CD4-positive, alpha-beta memory T cell (primary cell): ENCODE measurements at regions not wholly inside any gene's neighbourhood (a gene's known extent, or its start where the extent isn't known, plus 50 kb on each side); places are given as distances from the start of the nearest gene placed in this dataset.
"Not testable (repeated sequence)": the region's sequence is repeated elsewhere in the genome, so short reads cannot be mapped to it uniquely, and the experiment has no call there.

Experiments
- CTCF ChIA-PET: fragments of 350-600 bp; sonication (Branson Sonifier 250); formaldehyde crosslinking; loops from one replicate; lab custom pipeline; 2021; ENCODE audit warnings: inconsistent platforms; ENCODE audit not compliant: partially characterized antibody; lab: Charles Lee
- POLR2A ChIA-PET: fragments of 350-600 bp; sonication (Branson Sonifier 250); formaldehyde crosslinking; loops from one replicate; lab custom pipeline; 2021; ENCODE audit not compliant: partially characterized antibody; lab: Charles Lee
- DNase-seq, 5 donors: peaks; one replicate each; pipeline versions ENCODE4 v3.0.0 to v3.0.0-alpha.2; 2020 to 2022; ENCODE audit warnings: mixed read lengths in 1 of 5
- H3K27ac ChIP-seq: one replicate; pipeline ENCODE4 v1.7.0; 2013; ENCODE audit warnings: low read depth, low read length
- H3K27me3 ChIP-seq: 2 replicates; pipeline ENCODE4 v1.7.0; 2013; ENCODE audit warnings: mild to moderate bottlenecking, low read length, moderate library complexity; ENCODE audit not compliant: insufficient read depth
- H3K36me3 ChIP-seq: 2 replicates; pipeline ENCODE4 v1.7.0; 2013; ENCODE audit warnings: mild to moderate bottlenecking, low read length, moderate library complexity; ENCODE audit not compliant: insufficient read depth
- H3K4me1 ChIP-seq: 2 replicates; pipeline ENCODE4 v1.7.0; 2013; ENCODE audit warnings: mild to moderate bottlenecking, low read length, moderate library complexity; ENCODE audit not compliant: insufficient read depth
- H3K4me3 ChIP-seq, 2 donors: one replicate each; pipeline ENCODE4 v1.7.0; 2013; ENCODE audit warnings: low read length in 2 of 2, mild to moderate bottlenecking in 1 of 2
- H3K9me3 ChIP-seq, 2 donors: one replicate each; pipeline ENCODE4 v1.7.0; 2013; ENCODE audit warnings: low read length in 2 of 2, control low read depth in 1 of 2; ENCODE audit not compliant: control insufficient read depth in 1 of 2
- H3K27ac Mint-ChIP-seq, 7 donors: one replicate each; pipeline ENCODE4 v1.8.0; 2020 to 2021; ENCODE audit warnings: mixed read lengths in 7 of 7, mild to moderate bottlenecking in 6 of 7, inconsistent platforms in 3 of 7, moderate library complexity in 3 of 7
- H3K27me3 Mint-ChIP-seq, 2 donors: one replicate each; pipeline ENCODE4 v1.8.0; 2020 to 2021; ENCODE audit warnings: mixed read lengths in 2 of 2
- H3K36me3 Mint-ChIP-seq, 2 donors: one replicate each; pipeline ENCODE4 v1.8.0; 2020 to 2021; ENCODE audit warnings: mixed read lengths in 2 of 2, inconsistent platforms in 1 of 2, mild to moderate bottlenecking in 1 of 2
- H3K4me1 Mint-ChIP-seq, 4 donors: one replicate each; pipeline ENCODE4 v1.8.0; 2020 to 2021; ENCODE audit warnings: mixed read lengths in 4 of 4, mild to moderate bottlenecking in 1 of 4
- H3K4me3 Mint-ChIP-seq, 8 donors: one replicate each; pipeline ENCODE4 v1.8.0; 2020 to 2021; ENCODE audit warnings: mixed read lengths in 8 of 8, mild to moderate bottlenecking in 7 of 8, moderate library complexity in 6 of 8, inconsistent platforms in 3 of 8
- H3K9me3 Mint-ChIP-seq, 8 donors: one replicate each; pipeline ENCODE4 v1.8.0; 2020 to 2021; ENCODE audit warnings: mixed read lengths in 8 of 8, mild to moderate bottlenecking in 5 of 8, inconsistent platforms in 3 of 8, moderate library complexity in 1 of 8
- intact Hi-C: fragments of 100-400 bp; cut with micrococcal nuclease; formaldehyde crosslinking; loops from one replicate; pipeline ENCODE4 v1.15.1; 2023

DNA sequence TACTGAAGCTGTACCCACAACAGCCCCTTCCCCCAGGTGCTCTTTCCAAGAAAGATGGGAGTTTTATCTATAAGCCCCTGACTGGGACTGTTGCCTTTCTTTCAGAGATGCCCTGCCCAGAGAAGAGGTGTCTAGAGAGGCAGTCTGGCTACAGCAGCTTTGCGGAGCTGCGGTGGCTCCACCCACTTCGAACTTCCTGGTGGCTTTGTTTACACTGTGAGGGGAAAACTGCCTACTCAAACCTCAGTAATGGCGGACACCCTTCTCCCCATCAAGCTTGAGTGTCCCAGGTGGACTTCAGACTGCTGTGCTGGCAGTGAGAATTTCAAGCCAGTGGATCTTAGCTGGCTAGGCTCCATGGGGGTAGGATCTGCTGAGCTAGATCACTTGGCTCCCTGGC, 120.2 kb upstream of the MYT1L start:
- H3K27ac Mint-ChIP-seq, H3K27ac ChIP-seq, H3K4me3 Mint-ChIP-seq, POLR2A ChIA-PET, H3K4me3 ChIP-seq, DNase-seq, H3K27me3 ChIP-seq, intact Hi-C loops, H3K9me3 Mint-ChIP-seq, CTCF ChIA-PET, H3K36me3 Mint-ChIP-seq, H3K36me3 ChIP-seq, H3K4me1 ChIP-seq, H3K27me3 Mint-ChIP-seq, H3K4me1 Mint-ChIP-seq, H3K9me3 ChIP-seq: not testable (repeated sequence)

DNA sequence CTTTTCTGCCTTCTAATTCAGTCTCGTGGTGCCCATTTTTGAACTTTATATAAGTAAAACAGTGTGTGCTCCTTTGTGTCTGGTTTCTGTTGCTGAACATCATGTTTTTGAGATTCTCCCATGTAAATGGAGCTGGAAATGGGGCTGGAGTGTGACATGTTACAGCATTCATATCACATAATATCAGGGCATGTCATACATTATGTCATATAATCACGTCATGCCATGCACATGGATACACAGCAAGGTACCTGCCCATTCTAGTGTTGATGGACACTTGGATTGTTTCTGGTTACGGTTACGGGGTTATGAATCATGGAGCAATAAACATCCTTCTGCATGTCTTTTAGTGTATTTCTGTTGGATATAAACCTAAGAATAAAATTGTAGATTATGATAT, 117.1 kb upstream of the MYT1L start:
- no peak overlapping the region for H3K4me3 ChIP-seq
- Mint-ChIP-seq H3K27ac (no peak overlapping the region), H3K36me3 (no peaks in the 10 kb centered on the region), H3K4me1 (no peaks in the 10 kb centered on the region), H3K27me3 (no peaks in the 10 kb centered on the region), H3K9me3 (peaks cover 0 to 7% (median under 1%) of the 10 kb centered on the region in 8 donors), H3K4me3 (no peak overlapping the region)
- no peak for DNase-seq
- CTCF ChIA-PET, result no interaction called here
- POLR2A ChIA-PET, result no interaction called here
- no peaks in the 10 kb centered on the region for H3K36me3 ChIP-seq
- intact Hi-C loops, result no loop called here
- H3K27ac ChIP-seq, result no peak overlapping the region
- H3K4me1 ChIP-seq, result no peaks in the 10 kb centered on the region
- H3K9me3 ChIP-seq, result no peaks in the 10 kb centered on the region
- H3K27me3 ChIP-seq, result no peaks in the 10 kb centered on the region

DNA sequence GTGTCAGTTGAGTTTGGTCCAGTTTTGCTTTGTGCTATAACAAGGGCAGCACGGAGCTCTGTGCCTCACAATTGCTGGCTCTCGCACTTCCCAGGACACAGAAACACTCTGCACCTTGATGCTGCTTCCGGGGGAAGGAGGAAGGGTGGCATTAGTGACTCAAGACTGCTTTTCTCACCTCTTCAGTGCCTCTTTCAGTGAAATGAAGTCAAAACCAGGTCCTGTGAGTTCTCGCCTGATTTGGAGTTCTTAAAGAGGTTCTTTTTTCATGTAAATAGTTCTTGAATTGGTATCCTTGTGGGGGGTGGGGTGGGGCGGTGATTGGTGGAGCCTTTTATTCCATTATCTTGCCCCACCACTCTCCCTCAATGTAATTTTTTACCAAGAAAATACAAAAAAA, 91.5 kb upstream of the MYT1L start:
- CTCF ChIA-PET, result no interaction called here
- Histone ChIP-seq H3K4me3 (no peak overlapping the region), H3K4me1 (no peaks in the 10 kb centered on the region), H3K36me3 (no peaks in the 10 kb centered on the region), H3K27me3 (no peaks in the 10 kb centered on the region), H3K27ac (no peak overlapping the region), H3K9me3 (peaks cover 0 to 4% of the 10 kb centered on the region in 2 donors)
- Mint-ChIP-seq H3K9me3 (peaks cover 0 to 6% (median 2%) of the 10 kb centered on the region in 8 donors), H3K36me3 (no peaks in the 10 kb centered on the region), H3K4me1 (no peaks in the 10 kb centered on the region), H3K4me3 (no peak overlapping the region), H3K27ac (no peak overlapping the region), H3K27me3 (peaks cover 2 to 4% of the 10 kb centered on the region in 2 donors)
- DNase-seq, result no peak
- intact Hi-C loops, result no loop called here
- POLR2A ChIA-PET, result no interaction called here

DNA sequence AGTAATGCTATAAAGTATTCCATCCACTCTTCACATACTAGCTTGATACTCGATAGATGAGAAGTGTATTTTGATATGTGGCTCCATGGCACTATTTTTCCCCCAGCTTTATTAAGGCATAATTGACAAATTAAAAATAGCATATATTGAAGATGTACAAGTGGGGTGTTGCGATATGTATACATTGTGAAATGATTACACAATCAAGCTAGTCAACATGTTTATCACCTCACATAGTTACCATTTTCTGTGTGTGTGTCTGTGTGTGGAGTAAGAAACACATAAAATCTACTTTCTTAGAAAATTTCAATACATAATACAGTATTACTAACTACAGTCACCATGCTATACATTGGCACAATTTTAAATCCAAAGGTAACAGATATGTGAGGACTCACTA, 82.5 kb upstream of the MYT1L start:
- Histone ChIP-seq H3K36me3 (no peaks in the 10 kb centered on the region), H3K4me1 (no peaks in the 10 kb centered on the region), H3K4me3 (no peak overlapping the region), H3K9me3 (peaks cover 0 to 4% of the 10 kb centered on the region in 2 donors), H3K27ac (no peak overlapping the region), H3K27me3 (no peaks in the 10 kb centered on the region)
- ChIA-PET CTCF (no interaction called here), POLR2A (no interaction called here)
- H3K36me3 Mint-ChIP-seq, result no peaks in the 10 kb centered on the region
- intact Hi-C loops, result no loop called here
- no peaks in the 10 kb centered on the region for H3K4me1 Mint-ChIP-seq
- no peak for DNase-seq
- no peaks in the 10 kb centered on the region for H3K27me3 Mint-ChIP-seq
- no peak overlapping the region for H3K27ac Mint-ChIP-seq
- peaks cover 0 to 2% (median 0%) of the 10 kb centered on the region in 8 donors for H3K9me3 Mint-ChIP-seq
- no peak overlapping the region for H3K4me3 Mint-ChIP-seq

DNA sequence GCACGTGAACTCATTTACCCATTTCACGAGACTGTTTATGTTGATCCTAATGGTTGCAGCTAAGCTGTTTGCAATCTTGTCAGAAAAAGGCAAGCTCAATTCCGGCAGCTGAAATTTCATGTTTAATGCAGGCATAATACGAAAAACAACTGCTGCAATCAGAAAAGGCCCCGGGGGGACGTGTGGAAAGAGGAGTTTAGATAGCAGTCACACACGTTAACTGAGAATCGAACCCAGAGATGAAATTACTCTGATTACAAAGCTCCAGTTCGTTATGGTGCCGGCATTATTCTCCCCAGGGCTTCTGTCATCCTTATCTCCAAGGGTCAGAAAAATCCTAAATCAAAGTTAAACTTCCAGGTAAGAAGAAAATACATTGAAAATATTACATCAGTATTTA, 79.9 kb upstream of the MYT1L start:
- intact Hi-C loops, result no loop called here

DNA sequence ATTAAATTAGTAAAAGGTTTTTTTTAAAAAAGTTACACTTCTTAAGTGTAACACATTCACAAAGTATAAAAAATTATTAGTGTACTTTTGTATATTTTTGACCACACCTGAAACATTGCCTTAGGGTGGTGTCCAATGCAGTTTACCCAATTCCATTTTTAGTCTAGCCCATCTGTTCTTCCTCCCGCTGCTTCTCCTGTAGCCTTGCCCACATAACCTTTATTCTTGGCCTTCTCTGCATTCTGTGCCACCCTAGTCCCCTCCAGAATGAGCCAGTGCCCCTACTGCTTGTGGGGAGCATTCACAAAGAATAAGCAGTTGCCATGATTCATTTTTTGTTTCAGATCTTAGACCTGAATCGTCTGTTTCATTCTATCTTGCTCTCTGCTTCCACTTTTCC, 78.4 kb upstream of the MYT1L start:
- Mint-ChIP-seq H3K4me3 (no peak overlapping the region), H3K4me1 (no peaks in the 10 kb centered on the region), H3K27me3 (no peaks in the 10 kb centered on the region), H3K9me3 (peaks cover 0 to 17% (median 6%) of the 10 kb centered on the region in 8 donors), H3K36me3 (no peaks in the 10 kb centered on the region), H3K27ac (no peak overlapping the region)
- Histone ChIP-seq H3K9me3 (no peaks in the 10 kb centered on the region), H3K27ac (no peak overlapping the region), H3K36me3 (no peaks in the 10 kb centered on the region), H3K4me1 (no peaks in the 10 kb centered on the region), H3K27me3 (no peaks in the 10 kb centered on the region), H3K4me3 (no peak overlapping the region)
- DNase-seq, result no peak
- ChIA-PET CTCF (no interaction called here), POLR2A (no interaction called here)
- intact Hi-C loops, result no loop called here

More for the DNA sequence above, 79.9 kb upstream of the MYT1L start:
- no peak overlapping the region for H3K27ac Mint-ChIP-seq
- H3K27me3 Mint-ChIP-seq, result no peaks in the 10 kb centered on the region
- no peak overlapping the region for H3K4me3 Mint-ChIP-seq
- no peaks in the 10 kb centered on the region for H3K36me3 Mint-ChIP-seq
- H3K27me3 ChIP-seq, result no peaks in the 10 kb centered on the region
- H3K36me3 ChIP-seq, result no peaks in the 10 kb centered on the region
- H3K4me3 ChIP-seq, result no peak overlapping the region
- POLR2A ChIA-PET, result no interaction called here
- no peak overlapping the region for H3K27ac ChIP-seq
- no peaks in the 10 kb centered on the region for H3K4me1 ChIP-seq
- CTCF ChIA-PET, result no interaction called here
- peaks cover 0 to 9% (median 3%) of the 10 kb centered on the region in 8 donors for H3K9me3 Mint-ChIP-seq
- no peaks in the 10 kb centered on the region for H3K4me1 Mint-ChIP-seq
- H3K9me3 ChIP-seq, result no peaks in the 10 kb centered on the region
- DNase-seq, result no peak

DNA sequence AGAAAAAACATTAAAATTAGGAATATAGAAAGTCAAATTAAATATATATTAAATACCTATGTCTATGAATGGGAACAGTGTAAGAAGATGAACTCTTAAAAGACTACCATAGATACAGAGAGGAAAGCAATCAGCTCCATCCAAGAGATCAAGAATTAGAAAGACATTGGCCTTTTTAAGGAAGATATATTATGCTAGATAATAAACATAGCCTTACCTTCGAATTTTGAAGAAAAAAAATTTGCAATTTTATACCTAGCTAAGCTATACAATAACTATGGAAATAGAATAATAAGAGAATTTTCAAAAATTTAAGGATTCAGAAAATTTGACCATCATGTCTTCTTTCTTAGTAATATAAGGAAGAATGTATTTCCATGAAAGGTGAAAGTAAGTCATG, 74.7 kb upstream of the MYT1L start:
- Histone ChIP-seq H3K4me1 (no peaks in the 10 kb centered on the region), H3K36me3 (no peaks in the 10 kb centered on the region), H3K4me3 (no peak overlapping the region), H3K27ac (no peak overlapping the region), H3K27me3 (no peaks in the 10 kb centered on the region), H3K9me3 (no peaks in the 10 kb centered on the region)
- no peak for DNase-seq
- POLR2A ChIA-PET, result no interaction called here
- CTCF ChIA-PET, result no interaction called here
- intact Hi-C loops, result no loop called here
- Mint-ChIP-seq H3K36me3 (no peaks in the 10 kb centered on the region), H3K4me3 (no peak overlapping the region), H3K27me3 (peaks cover 0 to 1% of the 10 kb centered on the region in 2 donors), H3K27ac (no peak overlapping the region), H3K4me1 (no peaks in the 10 kb centered on the region), H3K9me3 (peaks cover 0 to 23% (median 9%) of the 10 kb centered on the region in 8 donors)
